Type B pancreatic cell (in vitro differentiated cells): ENCODE measurements at regions not wholly inside any gene's neighbourhood (a gene's known extent, or its start where the extent isn't known, plus 50 kb on each side); places are given as distances from the start of the nearest gene placed in this dataset.

Experiments
- DNase-seq: peaks from one replicate; pipeline ENCODE4 v3.0.0; 2021; ENCODE audit warnings: mixed read lengths; ENCODE audit not compliant: unreplicated experiment; ENCODE audit errors: extremely low spot score
- H3K27ac Mint-ChIP-seq: 2 replicates; pipeline ENCODE4 v1.8.0; 2021; ENCODE audit warnings: mild to moderate bottlenecking, mixed read lengths
- H3K27me3 Mint-ChIP-seq: 2 replicates; pipeline ENCODE4 v1.8.0; 2021; ENCODE audit warnings: mixed read lengths
- H3K36me3 Mint-ChIP-seq: 2 replicates; pipeline ENCODE4 v1.8.0; 2021; ENCODE audit warnings: mixed read lengths
- H3K4me1 Mint-ChIP-seq: one replicate; pipeline ENCODE4 v1.8.0; 2021; ENCODE audit warnings: mixed read lengths; ENCODE audit not compliant: unreplicated experiment
- H3K4me3 Mint-ChIP-seq: 2 replicates; pipeline ENCODE4 v1.8.0; 2021; ENCODE audit warnings: mild to moderate bottlenecking, mixed read lengths
- H3K9me3 Mint-ChIP-seq: 2 replicates; pipeline ENCODE4 v1.8.0; 2021; ENCODE audit warnings: mixed read lengths
- TF ChIP-seq, protein P1 (sequence below): fragments of 200-600 bp; sonication (generic); conservative IDR thresholded peaks from 2 replicates; pipeline ENCODE4 v1.5.0; 2021; ENCODE audit warnings: antibody characterized with exemption, mild to moderate bottlenecking

GRCh38 chr5:87069974-87070608 is 197.6 kb upstream of the RASA1 start:
- no peaks in the 10 kb centered on the region for H3K27me3 Mint-ChIP-seq
- H3K36me3 Mint-ChIP-seq: no peaks in the 10 kb centered on the region
- no peaks in the 10 kb centered on the region for H3K4me1 Mint-ChIP-seq
- no peak overlapping the region for H3K27ac Mint-ChIP-seq
- DNase-seq: no peak
- TF ChIP-seq, protein P1, sequence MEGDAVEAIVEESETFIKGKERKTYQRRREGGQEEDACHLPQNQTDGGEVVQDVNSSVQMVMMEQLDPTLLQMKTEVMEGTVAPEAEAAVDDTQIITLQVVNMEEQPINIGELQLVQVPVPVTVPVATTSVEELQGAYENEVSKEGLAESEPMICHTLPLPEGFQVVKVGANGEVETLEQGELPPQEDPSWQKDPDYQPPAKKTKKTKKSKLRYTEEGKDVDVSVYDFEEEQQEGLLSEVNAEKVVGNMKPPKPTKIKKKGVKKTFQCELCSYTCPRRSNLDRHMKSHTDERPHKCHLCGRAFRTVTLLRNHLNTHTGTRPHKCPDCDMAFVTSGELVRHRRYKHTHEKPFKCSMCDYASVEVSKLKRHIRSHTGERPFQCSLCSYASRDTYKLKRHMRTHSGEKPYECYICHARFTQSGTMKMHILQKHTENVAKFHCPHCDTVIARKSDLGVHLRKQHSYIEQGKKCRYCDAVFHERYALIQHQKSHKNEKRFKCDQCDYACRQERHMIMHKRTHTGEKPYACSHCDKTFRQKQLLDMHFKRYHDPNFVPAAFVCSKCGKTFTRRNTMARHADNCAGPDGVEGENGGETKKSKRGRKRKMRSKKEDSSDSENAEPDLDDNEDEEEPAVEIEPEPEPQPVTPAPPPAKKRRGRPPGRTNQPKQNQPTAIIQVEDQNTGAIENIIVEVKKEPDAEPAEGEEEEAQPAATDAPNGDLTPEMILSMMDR: peak; percentile 45
- H3K9me3 Mint-ChIP-seq: no peaks in the 10 kb centered on the region
- no peak overlapping the region for H3K4me3 Mint-ChIP-seq

DNA sequence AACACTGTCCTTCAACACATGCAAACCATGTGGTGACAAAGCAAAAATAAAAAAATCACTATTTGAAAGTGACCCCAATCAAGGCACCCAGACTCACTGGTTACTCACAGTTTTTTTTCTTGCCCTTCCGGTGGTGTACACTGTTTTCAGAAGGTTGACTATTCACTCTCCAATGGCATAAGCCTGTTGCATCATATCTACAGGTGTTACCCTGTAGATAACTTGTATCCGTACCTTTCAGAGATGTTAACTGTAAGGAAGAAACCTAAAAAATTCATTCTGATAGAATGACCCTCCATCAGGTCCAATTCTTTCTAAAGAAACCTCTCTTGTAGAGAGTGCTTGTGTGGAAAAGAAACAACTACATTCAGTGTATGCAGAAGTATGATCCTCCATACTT is 193.6 kb upstream of the RASA1 start:
- Mint-ChIP-seq H3K27me3 (no peaks in the 10 kb centered on the region), H3K4me3 (no peak overlapping the region), H3K9me3 (no peaks in the 10 kb centered on the region), H3K4me1 (no peaks in the 10 kb centered on the region), H3K36me3 (no peaks in the 10 kb centered on the region), H3K27ac (no peak overlapping the region)
- TF ChIP-seq, protein P1: no peak
- no peak for DNase-seq

GRCh38 chr5:87074934-87075541 is 192.6 kb upstream of the RASA1 start:
- no peak for DNase-seq
- H3K27me3 Mint-ChIP-seq: no peaks in the 10 kb centered on the region
- no peaks in the 10 kb centered on the region for H3K4me1 Mint-ChIP-seq
- H3K36me3 Mint-ChIP-seq: no peaks in the 10 kb centered on the region
- TF ChIP-seq, protein P1: no peak
- H3K27ac Mint-ChIP-seq: no peak overlapping the region
- H3K9me3 Mint-ChIP-seq: no peaks in the 10 kb centered on the region
- H3K4me3 Mint-ChIP-seq: no peak overlapping the region

DNA sequence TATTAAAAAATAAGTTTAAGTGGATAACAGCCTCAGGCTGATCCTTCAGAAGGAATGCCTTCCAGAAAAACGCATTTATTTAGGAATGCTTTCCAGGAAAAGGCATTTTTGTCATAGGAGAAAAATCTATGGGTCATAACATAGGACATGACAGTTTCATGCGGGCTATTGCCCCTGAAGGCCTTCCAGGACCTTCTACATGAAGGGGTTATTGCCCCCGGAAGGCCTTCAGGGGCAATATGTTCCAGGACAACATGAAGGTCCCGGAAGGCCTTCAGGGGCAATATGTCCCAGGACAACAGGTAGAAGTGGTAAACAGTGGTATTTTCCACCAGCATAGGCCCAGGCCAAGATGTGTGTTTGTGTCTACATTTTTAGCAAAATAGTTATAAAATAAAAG is 191.3 kb upstream of the RASA1 start:
- TF ChIP-seq, protein P1: no peak
- no peak overlapping the region for H3K4me3 Mint-ChIP-seq
- H3K9me3 Mint-ChIP-seq: no peaks in the 10 kb centered on the region
- no peak for DNase-seq
- H3K36me3 Mint-ChIP-seq: no peaks in the 10 kb centered on the region
- no peaks in the 10 kb centered on the region for H3K27me3 Mint-ChIP-seq
- no peaks in the 10 kb centered on the region for H3K4me1 Mint-ChIP-seq
- no peak overlapping the region for H3K27ac Mint-ChIP-seq

DNA sequence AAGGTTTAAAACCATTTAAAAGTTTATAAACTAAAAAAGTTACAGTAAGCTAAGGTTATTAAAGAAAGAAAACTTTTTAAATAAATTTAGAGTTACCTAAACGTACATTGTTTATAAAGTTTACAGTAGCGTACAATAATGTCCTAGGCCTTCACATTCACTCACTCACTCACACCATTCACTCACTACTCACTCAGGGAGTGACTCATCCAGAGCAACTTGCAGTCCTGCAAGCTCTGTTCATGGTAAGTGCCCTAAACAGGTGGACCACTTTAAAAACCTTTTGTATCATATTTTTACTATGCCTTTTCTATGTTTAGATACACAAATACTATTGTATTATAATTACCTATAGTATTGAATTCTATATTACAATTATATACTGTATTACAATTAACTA is 190.8 kb upstream of the RASA1 start:
- H3K4me1 Mint-ChIP-seq: no peaks in the 10 kb centered on the region
- H3K9me3 Mint-ChIP-seq: no peaks in the 10 kb centered on the region
- no peak overlapping the region for H3K27ac Mint-ChIP-seq
- no peak overlapping the region for H3K4me3 Mint-ChIP-seq
- H3K27me3 Mint-ChIP-seq: no peaks in the 10 kb centered on the region
- no peak for DNase-seq
- no peaks in the 10 kb centered on the region for H3K36me3 Mint-ChIP-seq
- TF ChIP-seq, protein P1: no peak
